ENCODE measurements at regions not wholly inside any gene's neighbourhood (a gene's known extent, or its start where the extent isn't known, plus 50 kb on each side); places are given as distances from the start of the nearest gene placed in this dataset.

GRCh38 chr12:67937822-67938221, 51.4 kb upstream of the IFNG-AS1 start:
- no peak overlapping the region for H3K4me2 ChIP-seq (ENCODE audit: low read length)
- no peaks in the 10 kb centered on the region for H3K4me1 ChIP-seq (ENCODE audit: insufficient read depth, low read length, severe bottlenecking)
- no peaks in the 10 kb centered on the region for H3K27me3 ChIP-seq (ENCODE audit: insufficient read depth, low read length)
- H3K9me3 ChIP-seq (ENCODE audit: low read length) = no peaks in the 10 kb centered on the region
- H3K9ac ChIP-seq (ENCODE audit: low read length) = no peak overlapping the region
- H2AFZ ChIP-seq (ENCODE audit: low read length) = no peak overlapping the region
- no peak overlapping the region for H3K27ac ChIP-seq (ENCODE audit: low read depth, low read length, poor library complexity, severe bottlenecking)
- TF ChIP-seq EZH2 (IDR thresholded peaks at IDR 0.05; ENCODE audit: borderline replicate concordance, low read length) = no peak
- TF ChIP-seq CTCF (IDR thresholded peaks at IDR 0.05; ENCODE audit: low read length) = no peak; the same call in 1 of the 2 replicates
- H4K20me1 ChIP-seq (ENCODE audit: insufficient read depth, low read length) = no peaks in the 10 kb centered on the region
- no peak overlapping the region for H3K4me3 ChIP-seq (ENCODE audit: low read depth, low read length, poor library complexity, severe bottlenecking)
- H3F3A ChIP-seq (ENCODE audit: insufficient read depth, low read length) = no peaks in the 10 kb centered on the region
- no peaks in the 10 kb centered on the region for H3K9me2 ChIP-seq (ENCODE audit: low read depth, low read length)
- no peaks in the 10 kb centered on the region for H3K36me3 ChIP-seq (ENCODE audit: insufficient read depth, low read length)
- no peaks in the 10 kb centered on the region for H3K79me2 ChIP-seq (ENCODE audit: insufficient read depth, low read length)

Measured in OCI-LY1 (cell line).